Left kidney (tissue), 1 donor: ENCODE measurements at regions not wholly inside any gene's neighbourhood (a gene's known extent, or its start where the extent isn't known, plus 50 kb on each side); places are given as distances from the start of the nearest gene placed in this dataset.
A peak's percentile ranks its signal among the peaks of the same experiment; 100 is the strongest.
"Not testable (repeated sequence)": the region's sequence is repeated elsewhere in the genome, so short reads cannot be mapped to it uniquely, and the experiment has no call there.

ENCODE experiments used
- DNase-seq: peaks from one replicate; pipeline ENCODE4 v3.0.0-alpha.2; 2013

DNA sequence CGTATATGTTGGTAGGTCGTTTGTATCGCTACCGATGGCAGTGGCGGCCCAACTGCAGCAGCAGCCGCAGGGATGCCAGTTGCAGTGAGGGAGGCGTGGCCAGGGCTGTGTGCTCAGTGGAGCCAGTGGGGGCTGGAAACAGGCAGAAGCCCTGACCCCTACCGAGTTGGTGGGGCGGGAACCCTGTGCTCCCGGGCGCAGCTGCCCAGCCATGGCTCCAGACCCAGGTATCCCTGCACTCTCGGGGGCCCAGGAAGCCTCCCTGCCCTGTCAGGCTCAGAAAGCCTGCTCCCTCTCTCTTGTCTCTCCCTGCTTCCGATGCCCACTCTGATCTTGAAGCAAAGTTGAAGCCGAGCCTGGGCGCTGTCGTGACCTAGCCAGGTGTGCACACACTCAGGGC lies 78.6 kb upstream of the ITGB1 start:
- no peak for DNase-seq

DNA sequence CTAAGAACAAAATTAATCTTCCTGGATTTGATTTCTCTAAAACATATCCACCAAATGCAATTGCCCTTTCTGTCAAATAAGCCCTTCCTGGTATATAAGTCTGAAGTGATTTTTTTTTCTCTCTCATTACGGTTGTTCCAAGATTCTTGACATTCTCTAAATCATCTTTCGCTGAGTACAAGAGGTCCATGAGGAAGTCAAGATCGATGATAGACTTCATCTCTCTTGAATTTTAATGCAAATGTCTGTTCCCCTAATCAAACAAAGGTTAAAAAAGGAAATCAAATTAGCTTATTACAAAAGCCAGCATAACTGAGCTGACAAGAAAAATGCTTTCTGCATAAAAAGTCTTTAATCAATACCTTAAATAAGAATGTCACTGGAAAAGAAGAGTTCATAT lies 77.4 kb upstream of the ITGB1 start:
- DNase-seq = no peak

DNA sequence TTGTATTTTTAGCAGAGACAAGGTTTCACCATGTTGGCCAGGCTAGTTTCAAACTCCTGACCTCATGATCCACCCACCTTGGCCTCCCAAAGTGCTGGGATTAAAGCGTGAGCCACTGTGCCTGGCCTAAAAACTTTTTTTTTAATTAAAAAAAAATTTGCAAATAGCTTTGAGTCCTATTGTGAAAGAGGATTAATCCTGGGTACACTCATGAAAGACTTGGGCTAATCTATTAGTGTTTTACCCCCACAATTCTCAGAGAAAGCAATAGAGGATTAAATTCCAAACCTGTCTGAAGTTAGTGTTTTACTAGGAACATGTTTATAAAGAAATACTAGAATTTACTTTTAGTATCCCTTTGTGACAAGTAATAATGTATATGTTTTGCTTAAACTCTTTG lies 76.9 kb upstream of the ITGB1 start:
- no peak for DNase-seq

DNA sequence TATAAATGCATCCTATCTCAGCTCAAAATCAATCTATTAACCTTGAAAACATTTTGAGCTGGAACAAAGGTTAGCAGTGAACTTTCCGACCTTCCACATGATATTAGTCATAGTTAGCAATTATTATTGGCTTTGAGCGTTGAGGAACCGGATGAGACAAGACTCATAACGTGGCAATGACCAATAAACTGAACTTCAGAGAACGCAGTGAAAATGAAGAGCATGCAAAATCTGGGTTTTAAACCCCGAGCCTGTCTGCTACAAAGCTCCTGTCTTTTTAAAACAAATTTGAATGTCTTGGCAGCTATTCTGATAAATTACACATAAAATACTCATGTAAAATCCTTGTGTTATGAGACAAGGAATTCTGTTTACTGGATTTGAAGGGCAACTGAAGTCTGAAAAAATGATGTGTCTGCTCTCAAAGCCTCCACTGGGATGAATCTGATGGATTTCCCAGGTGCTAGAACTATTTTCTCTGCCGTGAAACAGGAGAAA lies 74.7 kb upstream of the ITGB1 start:
- no peak for DNase-seq

DNA sequence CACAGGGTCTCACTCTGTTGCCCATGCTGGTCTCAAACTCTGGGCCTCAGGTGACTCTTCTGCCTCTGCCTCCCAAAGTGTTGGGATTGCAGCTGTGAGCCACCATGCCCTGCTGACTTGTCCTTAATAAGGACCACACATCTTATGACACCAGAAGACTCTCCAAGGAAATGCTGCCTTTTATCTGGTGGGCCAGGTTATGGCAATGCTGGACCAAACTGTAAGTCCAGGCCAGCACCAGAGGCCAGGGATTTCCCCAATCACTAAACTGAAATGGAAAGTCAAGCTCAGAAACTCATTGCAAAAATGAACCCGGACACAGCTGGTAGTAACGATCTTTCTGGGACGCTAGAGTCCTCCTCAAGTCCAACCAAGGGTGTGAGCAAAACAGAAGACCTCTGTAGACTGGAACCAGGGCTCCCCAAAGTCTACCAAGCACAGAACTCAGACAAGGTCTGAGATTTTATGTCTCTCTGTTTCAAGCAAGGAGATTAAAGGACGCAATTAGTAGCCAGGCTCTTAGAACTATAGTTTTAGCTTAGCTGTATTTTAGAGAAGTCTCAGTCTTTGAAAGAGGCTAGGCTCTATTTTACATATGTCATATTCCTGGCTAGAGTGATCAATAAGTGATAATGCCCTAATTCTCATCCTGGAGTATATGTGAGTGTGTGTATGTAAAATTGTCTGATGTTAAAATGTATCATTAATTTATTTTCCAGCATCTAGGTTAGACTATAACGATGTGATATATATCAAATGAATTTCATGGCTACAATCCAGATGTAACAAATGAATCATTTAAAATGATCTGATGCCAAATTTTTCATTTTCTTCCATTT lies 74.0 kb upstream of the ITGB1 start:
- no peak for DNase-seq

DNA sequence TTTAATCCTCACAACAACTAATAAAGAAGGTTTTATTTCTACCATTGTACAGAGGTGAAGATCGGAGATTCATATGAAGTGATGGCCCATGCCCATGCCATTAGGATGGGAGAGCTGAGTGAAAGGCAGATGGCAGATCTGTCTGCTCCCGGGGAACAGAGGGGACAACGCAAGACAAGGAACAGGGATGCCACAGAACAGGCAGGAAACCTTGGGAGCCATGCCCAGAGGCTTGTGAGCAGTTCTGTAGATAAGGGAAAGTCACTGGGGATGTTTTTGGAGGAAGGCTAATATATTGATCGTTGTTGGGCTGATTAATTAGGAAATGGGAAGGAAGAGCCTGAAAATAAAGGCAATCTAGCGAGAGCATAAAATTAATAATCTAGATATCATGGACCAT lies 73.1 kb upstream of the ITGB1 start:
- DNase-seq = no peak

DNA sequence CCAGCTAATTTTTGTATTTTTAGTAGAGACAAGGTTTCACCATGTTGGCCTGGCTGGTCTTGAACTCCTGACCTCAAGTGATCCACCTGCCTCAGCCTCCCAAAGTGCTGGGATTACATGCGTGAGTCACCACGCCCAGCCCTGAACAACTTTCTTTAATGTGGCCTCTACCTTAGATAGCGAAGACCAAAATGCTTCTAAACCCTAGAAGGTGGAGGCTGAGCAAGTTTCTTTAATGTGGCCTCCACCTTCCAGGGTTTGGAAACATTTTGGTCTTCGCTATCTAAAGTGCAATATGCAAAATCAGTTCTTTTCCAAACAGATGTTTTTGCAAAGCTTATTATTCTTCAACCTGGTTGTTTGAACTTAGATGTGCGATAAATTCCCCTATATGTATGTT lies 70.5 kb upstream of the ITGB1 start:
- DNase-seq = not testable (repeated sequence)

DNA sequence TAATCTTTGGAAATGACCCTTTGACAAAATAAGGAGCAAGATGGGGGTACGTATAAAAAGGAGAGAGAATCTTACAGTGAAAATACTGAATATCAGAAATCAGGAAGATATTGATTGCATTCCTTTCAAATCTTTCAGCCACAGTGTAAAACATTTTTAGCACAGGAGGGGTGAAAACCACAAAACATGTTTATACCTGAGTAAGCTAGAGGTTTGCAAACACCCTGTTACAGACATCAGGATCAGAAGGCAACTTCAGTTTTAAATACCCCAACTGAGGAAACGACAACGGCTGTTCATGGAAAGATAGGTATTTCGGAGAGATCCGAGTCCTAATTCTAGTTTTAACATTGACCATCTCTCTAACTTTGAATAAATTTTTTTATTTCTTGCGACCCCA lies 69.1 kb upstream of the ITGB1 start:
- no peak for DNase-seq

DNA sequence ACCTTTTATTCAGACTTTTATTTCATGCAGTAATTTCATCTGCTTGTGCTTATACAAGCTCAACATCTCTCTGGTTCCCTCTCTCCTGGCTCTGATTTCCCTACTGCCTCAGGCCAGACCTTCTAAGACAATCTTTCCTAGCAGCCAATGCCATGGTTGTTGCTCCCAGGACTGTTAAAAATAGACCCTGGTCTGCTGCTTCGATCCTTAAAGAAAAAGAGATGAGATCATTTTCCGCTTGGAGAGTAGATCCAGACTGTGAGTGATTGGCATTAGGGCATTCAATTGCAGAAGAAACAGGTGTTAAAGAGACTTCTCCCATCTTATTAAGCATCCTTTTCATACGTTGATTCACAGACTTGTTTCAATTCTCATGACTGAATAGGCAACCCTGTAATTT lies 68.4 kb upstream of the ITGB1 start:
- no peak for DNase-seq

DNA sequence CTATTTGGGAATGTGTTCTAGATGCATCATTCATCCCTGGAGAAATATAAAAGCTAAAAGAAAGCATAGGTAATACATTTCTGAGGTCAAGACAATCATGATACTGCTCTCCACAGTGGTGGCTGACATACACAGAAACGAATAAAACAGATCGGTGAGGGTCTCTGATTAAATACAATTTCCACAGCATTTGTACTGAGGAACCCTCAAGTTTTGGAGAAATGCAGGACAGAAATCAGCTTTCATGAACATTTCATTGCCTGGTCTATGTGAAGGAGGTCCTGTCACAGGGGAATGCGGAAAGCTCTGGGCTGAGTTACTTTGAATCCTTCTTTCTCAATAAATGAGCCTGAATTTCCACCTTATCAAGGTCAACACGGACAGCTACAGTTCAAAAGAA lies 67.9 kb upstream of the ITGB1 start:
- DNase-seq = no peak

DNA sequence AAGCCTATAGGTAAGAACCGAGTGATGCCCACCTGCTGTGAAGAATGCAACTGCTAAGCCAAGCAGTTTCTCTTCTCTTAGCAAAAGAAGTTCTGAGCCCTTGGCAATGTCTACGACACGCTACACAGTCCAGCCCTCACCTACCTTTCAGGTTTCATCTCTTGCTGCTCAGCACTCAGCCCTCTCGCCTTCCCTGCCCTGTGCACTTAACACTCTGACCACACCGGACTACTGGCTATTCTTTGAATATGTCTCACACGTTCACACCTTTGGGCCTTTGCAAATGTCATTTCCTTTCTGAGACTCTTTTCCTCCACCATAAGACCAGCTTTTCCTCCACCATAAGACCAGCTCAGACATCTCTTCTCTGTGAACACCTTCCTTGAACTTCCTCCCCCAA lies 67.0 kb upstream of the ITGB1 start:
- DNase-seq = no peak

DNA sequence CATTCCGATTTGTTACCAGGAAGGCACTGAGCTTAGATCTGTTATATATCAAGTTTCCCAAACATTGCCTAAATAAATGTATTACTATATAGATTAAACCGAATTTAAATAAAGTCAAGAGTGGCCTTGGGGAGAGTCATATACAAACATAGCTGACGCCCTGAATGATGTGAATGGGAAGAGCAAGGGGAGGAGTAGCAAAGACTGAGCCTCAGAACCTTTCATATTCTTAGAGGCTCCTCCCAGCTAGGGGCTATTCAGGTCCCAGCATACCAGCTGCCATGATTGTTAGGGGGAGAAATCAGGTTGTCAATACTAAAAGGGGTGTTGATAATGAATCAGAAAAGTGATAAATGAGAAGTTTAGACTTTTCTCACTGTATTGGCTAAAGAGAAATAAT lies 64.7 kb upstream of the ITGB1 start:
- no peak for DNase-seq

DNA sequence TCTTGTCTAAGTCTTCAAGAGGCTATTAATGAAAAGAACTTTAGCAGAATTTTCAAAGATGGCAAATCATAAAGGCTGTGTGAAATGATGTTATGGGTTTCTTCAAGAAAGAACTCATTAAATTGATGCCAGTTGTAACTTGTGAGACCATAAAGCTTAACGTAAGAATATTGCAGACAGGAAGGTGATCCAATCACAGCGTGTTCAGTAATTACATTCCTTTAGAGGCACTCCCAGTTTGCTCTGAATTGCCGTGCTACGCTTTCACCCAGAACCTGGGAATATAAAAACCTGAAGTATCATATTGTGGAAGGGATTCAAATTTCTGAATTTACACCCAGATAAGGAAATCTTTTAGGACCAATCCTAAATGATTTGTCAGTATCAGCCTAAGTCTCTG lies 64.1 kb upstream of the ITGB1 start:
- DNase-seq = no peak

DNA sequence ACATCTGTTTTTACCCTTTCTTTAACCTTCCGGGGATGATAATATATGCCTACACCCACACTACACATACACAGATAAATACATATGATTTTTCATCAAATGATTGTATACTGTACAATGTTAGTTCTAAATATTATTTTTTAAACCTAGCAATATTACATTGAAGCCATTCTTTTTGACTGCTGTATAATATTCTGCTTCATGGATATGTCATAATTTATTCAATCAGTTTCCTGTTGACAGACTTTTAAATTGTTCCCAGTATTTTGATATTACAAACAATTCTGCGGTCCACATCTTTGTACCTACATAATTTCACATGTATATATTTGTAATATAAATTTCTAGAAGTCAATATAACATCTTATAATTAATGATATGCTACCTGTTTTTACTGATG lies 59.0 kb upstream of the ITGB1 start:
- DNase-seq = no peak

DNA sequence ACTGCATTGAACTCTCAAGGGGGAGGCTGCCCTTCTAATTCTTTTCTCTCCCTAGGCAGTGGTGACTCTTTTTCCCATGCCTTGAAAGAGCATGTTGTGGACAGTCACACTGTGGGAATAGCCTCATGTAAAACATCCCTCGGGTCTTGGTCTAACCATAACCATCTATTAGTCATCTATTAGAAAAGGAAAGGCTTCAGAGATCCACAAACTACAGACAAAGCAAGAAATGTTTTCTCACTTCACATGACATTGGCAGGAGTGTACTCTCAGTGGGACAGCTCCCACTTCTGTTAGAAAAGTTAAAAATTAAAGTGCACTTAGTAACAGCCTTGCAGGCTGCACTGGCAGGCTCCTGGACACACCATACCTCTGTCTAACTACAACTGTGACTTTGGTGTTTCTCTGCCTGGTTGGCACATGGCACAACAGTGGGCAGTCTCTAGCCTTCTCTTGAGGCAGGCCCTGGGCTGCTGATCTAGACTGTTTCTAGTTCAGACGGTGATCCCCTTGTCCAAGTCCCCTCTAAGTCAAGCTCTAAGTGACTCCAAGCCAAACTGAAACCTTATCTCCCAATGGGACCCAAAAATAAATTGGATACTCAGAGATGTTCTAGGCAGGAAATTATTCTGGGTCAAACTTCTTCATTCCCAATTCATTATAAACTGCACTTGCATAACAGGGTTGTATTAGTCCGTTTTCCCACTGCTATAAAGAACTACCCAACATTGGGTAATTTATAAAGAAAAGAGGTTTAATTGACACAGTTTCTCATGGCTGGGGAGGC lies 57.9 kb upstream of the ITGB1 start:
- no peak for DNase-seq

DNA sequence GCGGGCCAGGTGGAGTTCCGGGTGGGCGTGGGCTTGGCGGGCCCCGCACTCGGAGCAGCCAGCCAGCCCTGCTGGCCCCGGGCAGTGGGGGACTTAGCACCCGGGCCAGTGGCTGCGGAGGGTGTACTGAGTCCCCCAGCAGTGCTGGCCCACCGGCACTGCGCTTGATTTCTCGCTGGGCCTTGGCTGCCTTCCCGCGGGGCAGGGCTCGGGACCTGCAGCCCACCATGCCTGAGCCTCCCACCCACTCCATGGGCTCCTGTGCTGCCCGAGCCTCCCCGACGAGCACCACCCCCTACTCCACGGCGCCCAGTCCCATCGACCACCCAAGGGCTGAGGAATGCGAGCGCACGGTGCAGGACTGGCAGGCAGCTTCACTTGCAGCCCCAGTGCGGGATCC lies 55.3 kb upstream of the ITGB1 start:
- not testable (repeated sequence) for DNase-seq

DNA sequence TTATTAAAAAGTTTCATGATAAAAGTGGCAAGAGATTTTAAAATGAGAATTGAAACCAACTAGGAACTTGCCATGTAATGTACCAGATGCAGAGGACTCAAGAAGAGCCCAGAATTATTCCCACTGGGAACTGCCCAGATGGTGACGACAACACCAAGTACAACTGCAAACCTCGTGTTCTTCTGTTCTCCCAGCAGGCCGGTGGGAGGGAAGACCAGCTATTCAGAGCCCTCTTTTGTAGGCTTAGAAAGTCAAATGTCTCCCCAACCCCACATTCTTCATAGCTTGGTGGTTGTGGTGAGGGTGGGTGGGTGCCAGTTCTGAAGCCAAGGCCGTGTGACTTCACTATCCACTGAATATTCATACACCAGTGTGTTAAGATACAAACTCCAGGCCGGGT lies 54.3 kb upstream of the ITGB1 start:
- DNase-seq = no peak

DNA sequence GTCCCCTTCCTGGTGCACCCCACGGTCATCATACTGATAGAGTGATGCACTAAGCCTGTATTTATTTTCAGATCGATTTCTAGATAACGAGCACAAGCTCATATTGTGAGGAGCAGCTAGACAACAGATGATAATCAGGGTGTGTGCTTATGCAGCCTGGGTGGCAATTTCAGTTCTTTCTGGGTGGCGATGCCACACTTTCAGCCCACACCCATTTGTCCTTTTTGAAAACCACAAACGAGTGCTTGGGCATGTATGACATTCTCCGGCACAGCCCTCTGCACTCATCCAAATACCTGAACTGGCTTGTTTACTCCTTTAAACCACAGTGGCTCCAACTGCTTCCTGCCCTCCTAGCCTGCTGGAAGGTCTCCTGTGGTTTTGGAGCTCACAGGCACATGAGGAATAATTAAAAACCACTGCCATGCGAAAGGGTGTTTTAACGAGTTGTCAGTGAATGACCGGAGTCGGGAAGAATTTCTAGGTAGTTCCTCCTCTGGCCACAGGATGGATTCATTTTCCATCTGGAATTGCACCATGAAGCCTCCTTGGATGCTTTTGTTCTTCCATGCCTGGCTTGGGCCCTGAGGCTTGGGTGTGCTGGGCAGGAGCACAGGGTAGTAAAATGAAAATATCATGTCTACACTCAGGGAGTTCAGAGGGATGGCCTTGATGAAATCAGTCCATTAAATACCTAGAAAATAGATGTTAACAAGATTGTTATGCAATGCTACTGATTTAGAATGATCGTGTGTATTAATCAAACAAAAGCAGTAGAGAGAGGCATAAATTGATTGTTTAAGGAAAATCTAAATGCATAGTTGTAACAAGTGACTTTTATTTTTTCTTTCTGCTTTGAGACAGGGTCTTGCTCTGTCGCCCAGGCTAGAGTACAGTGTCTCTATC lies 52.4 kb upstream of the ITGB1 start:
- DNase-seq = no peak

DNA sequence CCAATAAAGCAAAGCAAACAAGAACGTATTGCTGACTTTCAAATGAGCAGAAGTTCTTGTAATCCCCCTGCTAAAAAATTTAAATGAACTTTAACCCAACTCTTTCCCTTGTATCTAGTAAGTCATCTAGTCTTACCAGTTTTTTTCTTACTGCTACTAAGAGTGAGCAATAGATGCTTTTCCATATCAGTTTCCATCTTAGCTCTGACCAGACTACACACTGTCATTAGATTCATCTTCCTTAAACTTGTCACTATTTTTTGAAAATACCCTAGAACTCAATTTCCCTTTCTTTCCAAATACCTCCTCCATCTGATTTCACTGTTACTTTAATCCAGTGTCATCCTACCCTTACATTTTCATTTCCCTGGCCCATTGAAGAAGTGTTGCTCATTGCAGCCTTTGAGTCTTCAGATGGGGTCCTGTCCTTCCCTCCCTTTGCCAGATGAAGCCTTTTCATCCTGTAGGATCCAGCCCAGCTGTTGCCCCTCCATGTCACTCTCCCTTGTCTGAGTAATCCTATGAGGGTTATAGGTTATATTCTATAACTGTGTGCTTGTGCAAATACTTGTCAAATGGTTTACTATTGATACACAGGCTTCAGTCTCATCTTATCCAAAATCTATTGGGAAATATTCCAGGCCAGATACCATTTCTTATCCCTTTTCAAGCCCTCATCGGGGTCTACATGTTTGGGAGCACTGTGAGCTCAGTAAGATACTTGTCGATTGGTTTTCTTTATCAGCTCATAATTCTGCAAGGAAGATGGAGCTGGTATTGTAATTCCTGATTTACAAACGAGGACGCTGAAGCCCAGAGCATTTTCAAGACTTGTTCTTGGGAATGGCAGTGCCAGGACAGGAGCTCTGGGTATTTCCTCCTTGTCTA lies 51.5 kb upstream of the ITGB1 start:
- no peak for DNase-seq

DNA sequence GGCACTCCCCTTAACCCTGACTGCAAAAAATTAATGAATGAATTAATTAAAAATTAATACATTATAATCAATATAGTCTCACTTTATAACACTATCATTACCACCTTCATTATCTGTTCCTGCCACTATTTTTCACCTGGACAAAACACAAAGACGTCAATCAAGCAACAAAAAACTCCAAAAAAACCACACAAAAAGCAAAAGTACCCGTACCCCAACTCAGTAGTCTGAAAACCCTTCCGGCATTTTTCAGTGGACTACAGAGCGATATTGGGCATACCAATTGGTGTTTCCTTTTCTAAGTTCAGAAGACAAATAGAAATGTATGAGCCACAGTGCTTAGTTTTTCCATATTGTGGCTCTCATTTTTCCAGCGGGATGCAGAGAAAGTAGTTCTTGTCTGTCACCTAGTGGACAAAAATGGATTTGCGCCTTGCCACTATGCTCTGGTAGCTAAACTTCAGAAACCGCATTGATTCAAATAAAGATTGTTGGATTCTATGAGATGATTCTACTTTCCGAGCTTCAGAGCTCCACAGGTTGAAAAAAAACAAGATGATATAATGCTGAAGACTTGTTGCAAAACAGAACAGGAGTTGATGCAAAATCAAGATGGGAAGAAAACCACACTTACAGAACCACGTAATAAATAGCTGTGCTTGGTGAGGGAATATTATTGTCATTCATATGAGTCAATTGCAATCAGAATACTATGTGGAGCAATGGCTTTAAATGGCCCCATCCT lies 50.6 kb upstream of the ITGB1 start:
- peak; percentile 70 for DNase-seq
